DOHH2 (cell line): ENCODE measurements at regions not wholly inside any gene's neighbourhood (a gene's known extent, or its start where the extent isn't known, plus 50 kb on each side); places are given as distances from the start of the nearest gene placed in this dataset.

Source experiments
- EZH2phosphoT487 ChIP-seq: fragments of 200-600 bp; sonication (generic); IDR thresholded peaks from 2 replicates; pipeline ENCODE4 v1.6.1; 2017; ENCODE audit warnings: borderline replicate concordance, mild to moderate bottlenecking, antibody characterized with exemption, low read length, moderate library complexity, mixed read lengths
- TF ChIP-seq, protein P1 (sequence below): fragments of 200-600 bp; sonication (generic); IDR thresholded peaks from one replicate; pipeline ENCODE4 v1.5.1; 2014; ENCODE audit warnings: antibody characterized with exemption, mild to moderate bottlenecking, low read depth, low read length; ENCODE audit not compliant: poor library complexity, severe bottlenecking

DNA sequence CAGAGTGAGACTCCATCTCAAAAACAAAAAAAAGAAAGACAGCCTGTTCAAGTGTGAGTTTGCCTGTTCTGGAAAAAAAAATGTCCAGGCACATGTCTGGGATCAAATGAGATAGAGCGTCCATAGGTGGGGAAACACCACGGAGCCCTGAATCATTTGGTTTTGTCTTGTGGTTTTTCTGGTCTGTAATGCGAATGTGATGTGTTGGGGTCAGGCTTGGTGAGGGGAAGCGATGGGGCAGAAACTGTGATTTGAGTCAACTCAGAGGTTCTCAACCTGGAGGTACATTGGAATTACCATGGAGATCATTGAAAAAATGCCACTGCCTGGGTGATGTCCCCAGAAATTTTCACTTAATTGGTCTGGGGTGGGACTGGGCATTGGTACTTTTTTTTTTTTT, 183.9 kb upstream of the PWP1 start:
- TF ChIP-seq, protein P1, sequence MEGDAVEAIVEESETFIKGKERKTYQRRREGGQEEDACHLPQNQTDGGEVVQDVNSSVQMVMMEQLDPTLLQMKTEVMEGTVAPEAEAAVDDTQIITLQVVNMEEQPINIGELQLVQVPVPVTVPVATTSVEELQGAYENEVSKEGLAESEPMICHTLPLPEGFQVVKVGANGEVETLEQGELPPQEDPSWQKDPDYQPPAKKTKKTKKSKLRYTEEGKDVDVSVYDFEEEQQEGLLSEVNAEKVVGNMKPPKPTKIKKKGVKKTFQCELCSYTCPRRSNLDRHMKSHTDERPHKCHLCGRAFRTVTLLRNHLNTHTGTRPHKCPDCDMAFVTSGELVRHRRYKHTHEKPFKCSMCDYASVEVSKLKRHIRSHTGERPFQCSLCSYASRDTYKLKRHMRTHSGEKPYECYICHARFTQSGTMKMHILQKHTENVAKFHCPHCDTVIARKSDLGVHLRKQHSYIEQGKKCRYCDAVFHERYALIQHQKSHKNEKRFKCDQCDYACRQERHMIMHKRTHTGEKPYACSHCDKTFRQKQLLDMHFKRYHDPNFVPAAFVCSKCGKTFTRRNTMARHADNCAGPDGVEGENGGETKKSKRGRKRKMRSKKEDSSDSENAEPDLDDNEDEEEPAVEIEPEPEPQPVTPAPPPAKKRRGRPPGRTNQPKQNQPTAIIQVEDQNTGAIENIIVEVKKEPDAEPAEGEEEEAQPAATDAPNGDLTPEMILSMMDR: no peak
- TF ChIP-seq EZH2phosphoT487: no peak
